GM19452 (cell line): ENCODE measurements at regions not wholly inside any gene's neighbourhood (a gene's known extent, or its start where the extent isn't known, plus 50 kb on each side); places are given as distances from the start of the nearest gene placed in this dataset.
"Not testable (repeated sequence)": the region's sequence is repeated elsewhere in the genome, so short reads cannot be mapped to it uniquely, and the experiment has no call there.

Source experiments
- ATAC-seq: cut with Tn5 transposase; IDR thresholded peaks from one replicate; pipeline ENCODE4 v1.9.1; 2021; ENCODE audit not compliant: unreplicated experiment

GRCh38 chr2:111250448-111251030 is 129.8 kb downstream of the BCL2L11 start:
- ATAC-seq: no peak

- ATAC-seq: no peak
Measured at GRCh38 chr2:111251711-111252110, 131.0 kb downstream of the BCL2L11 start.

GRCh38 chr2:111252436-111252835 is 131.7 kb downstream of the BCL2L11 start:
- ATAC-seq: no peak

GRCh38 chr2:111254916-111255315 is 134.2 kb downstream of the BCL2L11 start:
- not testable (repeated sequence) for ATAC-seq

- not testable (repeated sequence) for ATAC-seq
Measured at GRCh38 chr2:111256628-111257027, 135.9 kb downstream of the BCL2L11 start.

GRCh38 chr2:111257607-111258006 is 136.9 kb downstream of the BCL2L11 start:
- not testable (repeated sequence) for ATAC-seq

GRCh38 chr2:111258318-111258717 is 137.6 kb downstream of the BCL2L11 start:
- ATAC-seq: not testable (repeated sequence)

GRCh38 chr2:111262627-111263379 is 142.1 kb downstream of the BCL2L11 start:
- not testable (repeated sequence) for ATAC-seq

GRCh38 chr2:111263380-111264017 is 142.8 kb downstream of the BCL2L11 start:
- not testable (repeated sequence) for ATAC-seq

GRCh38 chr2:111264956-111265355 is 144.2 kb downstream of the BCL2L11 start:
- ATAC-seq: not testable (repeated sequence)

GRCh38 chr2:111266556-111266955 is 145.8 kb downstream of the BCL2L11 start:
- ATAC-seq: not testable (repeated sequence)

- not testable (repeated sequence) for ATAC-seq
Measured at GRCh38 chr2:111267038-111267437, 146.3 kb downstream of the BCL2L11 start.

GRCh38 chr2:111269761-111270323 is 149.1 kb downstream of the BCL2L11 start:
- ATAC-seq: not testable (repeated sequence)

- ATAC-seq: not testable (repeated sequence)
Measured at GRCh38 chr2:111270569-111270968, 149.9 kb downstream of the BCL2L11 start.

GRCh38 chr2:111271647-111272304 is 151.1 kb downstream of the BCL2L11 start:
- not testable (repeated sequence) for ATAC-seq

GRCh38 chr2:111273007-111273406 is 152.3 kb downstream of the BCL2L11 start:
- not testable (repeated sequence) for ATAC-seq

GRCh38 chr2:111275047-111275853 is 154.5 kb downstream of the BCL2L11 start:
- ATAC-seq: not testable (repeated sequence)

- not testable (repeated sequence) for ATAC-seq
Measured at GRCh38 chr2:111275854-111276171, 155.1 kb downstream of the BCL2L11 start.

GRCh38 chr2:111278133-111278532 is 157.4 kb downstream of the BCL2L11 start:
- ATAC-seq: not testable (repeated sequence)

- ATAC-seq: not testable (repeated sequence)
Measured at GRCh38 chr2:111280709-111281286, 160.1 kb downstream of the BCL2L11 start.
